ENCODE measurements at regions not wholly inside any gene's neighbourhood (a gene's known extent, or its start where the extent isn't known, plus 50 kb on each side); places are given as distances from the start of the nearest gene placed in this dataset.
A peak's percentile ranks its signal among the peaks of the same experiment; 100 is the strongest.

DNA sequence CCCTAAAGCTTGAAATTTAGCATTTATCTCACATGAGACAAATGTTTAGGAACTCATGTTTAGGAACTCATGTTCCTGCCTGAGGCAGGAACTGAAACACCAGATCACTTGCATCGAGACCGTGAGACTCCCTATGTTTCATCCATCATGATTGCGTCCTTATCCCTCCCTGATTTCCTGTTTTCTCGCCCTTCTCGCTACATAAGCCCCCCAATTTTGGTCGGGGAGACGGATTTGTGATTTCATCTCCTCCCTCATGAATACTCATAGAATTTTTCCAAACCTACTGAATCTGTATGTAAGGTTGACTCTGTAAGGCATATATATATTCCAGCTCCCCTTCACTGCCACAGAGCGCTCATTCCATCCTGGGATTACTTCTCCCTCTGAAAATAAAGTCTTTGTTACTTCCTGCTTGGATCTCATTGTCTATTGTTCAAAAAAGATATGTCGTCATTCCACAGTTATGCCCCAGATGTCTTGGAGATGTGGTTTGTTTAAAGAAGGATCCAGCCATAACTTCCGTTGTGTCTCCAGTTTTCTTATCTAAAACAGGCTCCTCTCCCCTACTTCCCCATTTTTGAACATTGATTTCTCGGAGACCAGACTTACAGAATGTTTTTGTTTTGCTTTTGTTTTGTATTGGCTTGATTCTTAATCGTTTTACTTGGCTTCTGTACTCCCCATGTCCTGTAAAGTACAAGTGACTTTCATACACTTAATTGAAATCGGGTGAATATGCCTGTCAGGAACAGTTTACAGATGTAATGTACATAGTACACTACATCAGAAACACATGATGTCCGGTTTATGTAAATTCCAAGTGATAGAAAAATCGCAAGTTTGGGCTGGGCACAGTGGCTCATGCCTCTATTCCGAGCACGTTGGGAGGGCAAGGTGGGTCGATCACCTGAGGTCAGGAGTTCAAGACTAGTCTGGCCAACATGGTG, 118.7 kb downstream of the HFE start:
- peak in 1 of 2 donors; percentile 35 for DNase-seq (ENCODE audit: low spot score in 2 of 2)
- peak; percentile 18 for ATAC-seq (ENCODE audit: low read depth)
- Mint-ChIP-seq H3K27ac (no peak overlapping the region), H3K27me3 (no peaks in the 10 kb centered on the region), H3K36me3 (peaks cover 2% of the 10 kb centered on the region), H3K4me1 (peaks cover 7% of the 10 kb centered on the region), H3K4me3 (no peak overlapping the region), H3K9me3 (peaks cover 4% of the 10 kb centered on the region)

- DNase-seq (ENCODE audit: low spot score in 2 of 2) (no peak), ATAC-seq (ENCODE audit: low read depth) (no peak)
- peaks cover 6% of the 10 kb centered on the region for H3K9me3 Mint-ChIP-seq
- no peak overlapping the region for H3K4me3 Mint-ChIP-seq
- H3K27me3 Mint-ChIP-seq = no peaks in the 10 kb centered on the region
- H3K36me3 Mint-ChIP-seq = peaks cover 2% of the 10 kb centered on the region
- H3K4me1 Mint-ChIP-seq = peaks cover 7% of the 10 kb centered on the region
- no peak overlapping the region for H3K27ac Mint-ChIP-seq
Measured at GRCh38 chr6:26206868-26207801, 119.9 kb downstream of the HFE start.

DNA sequence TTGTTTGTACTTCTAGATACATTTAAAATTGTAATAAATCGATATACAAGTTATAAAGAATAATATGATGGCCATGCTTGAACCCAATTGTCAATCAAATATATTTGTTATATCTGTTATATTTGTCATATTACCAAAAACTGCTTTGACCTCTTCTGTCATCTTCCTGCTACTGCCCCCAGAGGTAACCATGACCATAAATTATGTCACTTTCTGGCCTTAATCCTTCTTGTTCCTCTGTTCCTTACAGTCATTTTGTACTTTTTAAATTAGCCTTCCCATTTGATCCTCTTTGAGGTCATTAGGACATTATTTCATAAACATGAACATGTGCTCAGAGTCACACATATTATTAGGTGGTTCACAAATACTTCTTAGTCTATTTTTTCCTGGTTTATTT, 124.7 kb downstream of the HFE start:
- ATAC-seq (ENCODE audit: low read depth) (no peak), DNase-seq (ENCODE audit: low spot score in 2 of 2) (no peak)
- Mint-ChIP-seq H3K4me1 (peaks cover 3% of the 10 kb centered on the region), H3K36me3 (no peaks in the 10 kb centered on the region), H3K27ac (no peak overlapping the region), H3K27me3 (no peaks in the 10 kb centered on the region), H3K4me3 (no peak overlapping the region), H3K9me3 (peaks cover 4% of the 10 kb centered on the region)

- no peak for DNase-seq (ENCODE audit: low spot score in 2 of 2)
- ATAC-seq (ENCODE audit: low read depth) = no peak
- Mint-ChIP-seq H3K4me3 (no peak overlapping the region), H3K9me3 (peaks cover 4% of the 10 kb centered on the region), H3K36me3 (no peaks in the 10 kb centered on the region), H3K27me3 (no peaks in the 10 kb centered on the region), H3K27ac (no peak overlapping the region), H3K4me1 (peaks cover 3% of the 10 kb centered on the region)
Measured at GRCh38 chr6:26213334-26214075, 126.3 kb downstream of the HFE start.

DNA sequence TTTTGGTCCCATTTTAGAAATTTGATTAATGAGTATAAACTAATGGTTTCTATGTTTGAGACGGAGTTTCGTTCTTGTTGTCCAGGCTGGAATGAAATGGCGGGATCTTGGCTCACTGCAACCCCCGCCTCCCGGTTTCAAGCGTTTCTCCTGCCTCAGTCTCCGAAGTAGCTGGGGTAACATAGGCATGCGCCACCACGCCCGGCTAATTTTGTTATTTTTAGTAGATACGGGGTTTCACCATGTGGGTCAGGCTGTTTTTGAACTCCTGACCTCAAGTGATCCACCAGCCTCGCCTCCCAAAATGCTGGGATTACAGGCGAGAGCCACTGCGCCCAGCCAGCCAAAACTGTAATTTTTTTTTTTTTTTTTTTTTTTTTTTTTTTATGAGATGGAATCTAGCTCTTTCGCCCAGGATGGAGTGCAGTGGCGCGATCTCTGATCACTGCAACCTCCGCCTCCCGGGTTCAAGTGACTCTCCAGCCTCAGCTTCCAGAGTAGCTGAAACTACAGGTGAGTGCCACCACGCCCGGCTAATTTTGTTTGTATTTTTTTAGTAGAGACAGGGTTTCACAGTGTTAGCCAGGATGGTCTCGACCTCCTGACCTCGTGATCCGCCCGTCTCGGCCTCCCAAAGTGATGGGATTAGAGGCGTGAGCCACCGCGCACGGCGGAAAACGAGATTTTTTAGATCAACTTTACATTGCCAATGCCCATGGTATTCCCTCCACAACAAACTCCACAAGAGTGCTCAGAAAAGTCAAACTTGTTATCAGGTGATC, 127.8 kb downstream of the HFE start:
- H3K4me3 Mint-ChIP-seq = peak overlapping the region; percentile 29
- H3K27ac Mint-ChIP-seq = no peak overlapping the region
- no peaks in the 10 kb centered on the region for H3K27me3 Mint-ChIP-seq
- ATAC-seq (ENCODE audit: low read depth) (no peak), DNase-seq (ENCODE audit: low spot score in 2 of 2) (no peak)
- no peaks in the 10 kb centered on the region for H3K36me3 Mint-ChIP-seq
- peaks cover 3% of the 10 kb centered on the region for H3K4me1 Mint-ChIP-seq
- H3K9me3 Mint-ChIP-seq = peaks cover 4% of the 10 kb centered on the region

GRCh38 chr6:26215585-26216358, 128.5 kb downstream of the HFE start:
- no peaks in the 10 kb centered on the region for H3K27me3 Mint-ChIP-seq
- peak; percentile 18 for ATAC-seq (ENCODE audit: low read depth)
- H3K4me1 Mint-ChIP-seq = peaks cover 6% of the 10 kb centered on the region
- peaks cover 3% of the 10 kb centered on the region for H3K36me3 Mint-ChIP-seq
- H3K4me3 Mint-ChIP-seq = no peak overlapping the region
- peak in 1 of 2 donors; percentile 39 for DNase-seq (ENCODE audit: low spot score in 2 of 2)
- no peak overlapping the region for H3K27ac Mint-ChIP-seq
- peaks cover 5% of the 10 kb centered on the region for H3K9me3 Mint-ChIP-seq

DNA sequence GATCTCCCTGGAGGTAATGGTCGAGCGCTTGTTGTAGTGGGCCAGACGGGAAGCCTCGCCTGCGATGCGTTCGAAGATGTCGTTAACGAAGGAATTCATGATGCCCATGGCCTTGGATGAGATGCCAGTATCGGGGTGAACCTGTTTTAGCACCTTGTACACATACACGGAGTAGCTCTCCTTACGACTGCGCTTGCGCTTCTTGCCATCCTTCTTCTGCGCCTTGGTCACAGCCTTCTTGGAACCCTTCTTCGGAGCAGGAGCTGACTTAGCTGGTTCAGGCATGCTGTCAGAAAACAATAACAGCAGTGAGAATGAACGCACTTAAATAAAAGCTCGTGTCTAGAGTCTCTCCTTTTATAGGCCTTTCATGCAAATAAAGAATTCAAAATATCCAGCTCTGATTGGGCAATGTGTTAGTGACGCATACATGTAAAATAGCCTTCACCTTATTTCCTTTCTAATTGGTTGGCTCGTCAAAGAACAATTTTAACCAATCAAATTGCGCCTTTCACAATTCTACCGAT, 129.2 kb downstream of the HFE start:
- peak; percentile 76 for ATAC-seq (ENCODE audit: low read depth)
- Mint-ChIP-seq H3K27me3 (no peaks in the 10 kb centered on the region), H3K9me3 (peaks cover 5% of the 10 kb centered on the region), H3K4me3 (no peak overlapping the region), H3K4me1 (peaks cover 6% of the 10 kb centered on the region), H3K36me3 (peaks cover 3% of the 10 kb centered on the region), H3K27ac (no peak overlapping the region)
- peak; percentile 72 to 91 for DNase-seq (ENCODE audit: low spot score in 2 of 2)

DNA sequence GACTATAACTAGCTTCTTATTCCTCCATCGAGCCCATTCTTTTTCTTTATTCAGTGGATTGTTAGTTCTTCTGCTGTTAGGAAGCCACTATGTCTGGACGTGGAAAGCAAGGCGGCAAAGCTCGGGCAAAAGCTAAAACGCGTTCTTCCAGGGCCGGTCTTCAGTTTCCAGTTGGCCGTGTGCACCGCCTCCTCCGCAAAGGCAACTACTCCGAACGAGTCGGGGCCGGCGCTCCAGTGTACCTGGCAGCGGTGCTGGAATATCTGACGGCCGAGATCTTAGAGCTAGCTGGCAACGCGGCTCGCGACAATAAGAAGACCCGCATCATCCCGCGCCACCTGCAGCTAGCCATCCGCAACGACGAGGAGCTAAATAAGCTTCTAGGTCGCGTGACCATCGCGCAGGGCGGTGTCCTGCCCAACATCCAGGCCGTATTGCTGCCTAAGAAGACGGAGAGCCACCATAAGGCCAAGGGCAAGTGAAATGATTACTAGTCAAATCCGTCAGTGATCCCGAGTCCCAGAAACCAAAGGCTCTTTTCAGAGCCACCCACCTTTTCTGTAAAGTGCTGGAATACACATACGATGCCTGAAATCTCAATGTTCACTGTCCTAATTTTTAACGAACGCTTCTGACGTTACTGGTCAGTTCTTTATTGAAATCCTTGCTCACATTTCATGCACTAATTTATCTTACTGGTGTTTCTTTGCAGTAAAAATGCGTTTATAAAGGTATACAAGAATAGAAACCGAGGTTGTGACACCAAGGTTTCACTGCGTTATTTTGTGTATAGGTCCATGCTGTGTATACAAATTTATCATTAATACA, 129.9 kb downstream of the HFE start:
- H3K4me3 Mint-ChIP-seq = no peak overlapping the region
- DNase-seq (ENCODE audit: low spot score in 2 of 2) (peak; percentile 71), ATAC-seq (ENCODE audit: low read depth) (peak; percentile 52)
- peaks cover 4% of the 10 kb centered on the region for H3K9me3 Mint-ChIP-seq
- peaks cover 3% of the 10 kb centered on the region for H3K36me3 Mint-ChIP-seq
- H3K4me1 Mint-ChIP-seq = peaks cover 6% of the 10 kb centered on the region
- H3K27me3 Mint-ChIP-seq = no peaks in the 10 kb centered on the region
- H3K27ac Mint-ChIP-seq = no peak overlapping the region

DNA sequence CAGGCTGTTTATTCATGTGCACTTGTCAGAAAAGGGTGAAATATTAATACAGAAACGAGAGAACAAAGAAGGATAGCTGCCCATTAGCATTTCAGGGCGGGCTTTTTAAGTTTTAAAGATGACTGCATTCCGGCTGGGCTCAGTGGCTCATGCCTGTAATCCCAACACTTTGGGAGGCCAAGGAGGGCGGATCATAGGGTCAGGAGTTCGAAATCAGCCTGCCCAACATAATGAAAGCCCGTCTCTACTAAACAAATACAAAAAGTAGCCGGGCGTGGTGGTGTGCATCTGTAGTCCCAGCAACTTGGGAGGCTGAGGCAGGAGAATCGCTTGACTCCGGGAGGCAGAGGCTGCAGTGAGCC, 130.5 kb downstream of the HFE start:
- ATAC-seq (ENCODE audit: low read depth) (no peak), DNase-seq (ENCODE audit: low spot score in 2 of 2) (no peak)
- Mint-ChIP-seq H3K27ac (no peak overlapping the region), H3K4me3 (no peak overlapping the region), H3K36me3 (peaks cover 3% of the 10 kb centered on the region), H3K4me1 (peaks cover 6% of the 10 kb centered on the region), H3K27me3 (no peaks in the 10 kb centered on the region), H3K9me3 (peaks cover 4% of the 10 kb centered on the region)

DNA sequence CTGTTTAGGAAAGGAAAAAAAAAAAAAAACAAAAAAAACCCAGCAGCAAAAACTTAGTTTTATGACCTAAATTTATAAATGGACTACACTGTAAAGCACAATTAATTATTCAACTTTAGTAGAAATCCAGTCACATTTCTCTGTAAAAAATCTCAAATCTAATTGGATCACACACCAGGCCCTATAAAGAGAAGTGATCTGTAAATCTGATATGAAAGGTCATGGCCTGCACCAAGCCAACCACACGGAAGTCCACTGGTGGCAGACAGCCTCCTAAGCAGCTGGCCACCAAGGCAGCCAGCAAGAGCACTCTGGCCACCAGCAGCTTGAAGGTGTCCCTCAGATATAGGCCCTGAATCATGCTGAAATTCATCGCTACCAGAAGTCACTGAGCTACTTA, 131.6 kb downstream of the HFE start:
- Mint-ChIP-seq H3K4me3 (no peak overlapping the region), H3K4me1 (peaks cover 11% of the 10 kb centered on the region), H3K9me3 (peaks cover 4% of the 10 kb centered on the region), H3K27me3 (no peaks in the 10 kb centered on the region), H3K27ac (no peak overlapping the region), H3K36me3 (peaks cover 3% of the 10 kb centered on the region)
- DNase-seq (ENCODE audit: low spot score in 2 of 2) (no peak), ATAC-seq (ENCODE audit: low read depth) (no peak)

- Mint-ChIP-seq H3K9me3 (peaks cover 4% of the 10 kb centered on the region), H3K36me3 (peaks cover 3% of the 10 kb centered on the region), H3K27me3 (no peaks in the 10 kb centered on the region), H3K4me1 (peaks cover 11% of the 10 kb centered on the region), H3K4me3 (no peak overlapping the region), H3K27ac (no peak overlapping the region)
- no peak for DNase-seq (ENCODE audit: low spot score in 2 of 2)
- no peak for ATAC-seq (ENCODE audit: low read depth)
Measured at GRCh38 chr6:26220145-26220970, 133.1 kb downstream of the HFE start.

Measured in memory B cell (primary cell).